GM13976 (cell line): ENCODE measurements at regions not wholly inside any gene's neighbourhood (a gene's known extent, or its start where the extent isn't known, plus 50 kb on each side); places are given as distances from the start of the nearest gene placed in this dataset.

Experiments used
- DNase-seq: peaks from one replicate; pipeline ENCODE4 v3.0.0; 2012; ENCODE audit warnings: low spot score
- CTCF ChIP-seq: IDR thresholded peaks from 2 replicates; pipeline ENCODE4 v1.5.1; 2012; ENCODE audit warnings: borderline replicate concordance, mild to moderate bottlenecking; ENCODE audit not compliant: insufficient read depth; ENCODE audit errors: extremely low read depth, missing control alignments, control extremely low read depth
- in situ Hi-C: fragments of 300-500 bp; cut with MboI; formaldehyde crosslinking; loops from one replicate; pipeline ENCODE4 v1.12.0; 2022; ENCODE audit warnings: low sequenced_read_pairs, mixed read lengths, inconsistent platforms; ENCODE audit not compliant: unreplicated experiment

GRCh38 chr6:33903579-33903978 lies 99.8 kb upstream of the MLN start:
- TF ChIP-seq CTCF = no peak
- in situ Hi-C loops = no loop called here
- no peak for DNase-seq

DNA sequence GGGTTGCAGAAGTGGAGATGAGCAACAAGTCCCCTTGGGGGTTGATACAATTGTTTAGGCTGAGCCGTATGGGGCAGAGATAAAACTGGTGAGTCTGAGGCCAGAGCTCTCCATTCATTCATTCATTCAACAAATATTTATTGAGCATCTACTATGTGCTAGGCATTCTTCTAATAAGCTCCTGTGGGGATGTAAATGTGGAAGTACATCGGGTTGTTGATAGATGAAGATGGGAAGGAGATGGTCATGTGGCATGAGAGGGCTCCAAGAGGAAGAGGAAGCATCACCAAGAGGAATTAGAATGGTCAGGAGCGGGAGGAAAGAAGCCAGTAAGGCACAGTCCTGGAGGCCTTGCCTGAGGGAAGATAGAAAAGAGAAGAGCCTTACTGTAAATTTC lies 98.7 kb upstream of the MLN start:
- no peak for DNase-seq
- in situ Hi-C loops = no loop called here
- TF ChIP-seq CTCF = no peak

DNA sequence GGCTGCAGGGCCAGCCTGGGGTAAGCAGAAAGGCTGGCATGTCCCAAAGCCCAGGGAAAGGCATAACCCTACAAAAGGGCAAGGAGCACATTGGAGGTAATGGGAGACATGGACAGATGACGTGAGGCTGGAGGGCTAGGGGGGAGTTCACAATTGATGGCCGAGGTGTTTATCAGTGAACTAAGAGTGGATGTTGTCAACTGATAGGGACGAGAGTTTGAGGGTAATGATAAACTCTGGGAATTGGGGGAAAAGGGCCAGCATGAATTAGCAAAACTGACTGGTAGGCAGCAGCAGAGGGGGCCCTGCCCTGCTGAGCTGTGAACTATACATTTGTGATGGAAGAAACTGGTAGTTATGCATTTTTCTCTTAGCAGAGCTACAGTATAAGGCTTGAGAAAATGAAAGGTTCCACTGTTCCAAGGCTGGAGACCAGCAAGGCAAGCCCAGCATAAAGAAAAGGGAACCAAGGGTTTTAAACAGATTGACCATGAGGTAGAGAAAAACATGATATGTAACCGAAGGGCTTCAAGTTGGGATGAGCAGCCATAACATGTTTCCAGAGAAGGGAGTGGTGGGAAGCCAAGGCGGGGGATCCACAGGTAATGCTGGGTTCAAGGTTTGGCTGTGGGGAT lies 98.1 kb upstream of the MLN start:
- in situ Hi-C loops = no loop called here
- TF ChIP-seq CTCF = no peak
- DNase-seq = no peak

- TF ChIP-seq CTCF = no peak
- DNase-seq = no peak
- in situ Hi-C loops = no loop called here
Observed at GRCh38 chr6:33898771-33899170, 95.0 kb upstream of the MLN start.

DNA sequence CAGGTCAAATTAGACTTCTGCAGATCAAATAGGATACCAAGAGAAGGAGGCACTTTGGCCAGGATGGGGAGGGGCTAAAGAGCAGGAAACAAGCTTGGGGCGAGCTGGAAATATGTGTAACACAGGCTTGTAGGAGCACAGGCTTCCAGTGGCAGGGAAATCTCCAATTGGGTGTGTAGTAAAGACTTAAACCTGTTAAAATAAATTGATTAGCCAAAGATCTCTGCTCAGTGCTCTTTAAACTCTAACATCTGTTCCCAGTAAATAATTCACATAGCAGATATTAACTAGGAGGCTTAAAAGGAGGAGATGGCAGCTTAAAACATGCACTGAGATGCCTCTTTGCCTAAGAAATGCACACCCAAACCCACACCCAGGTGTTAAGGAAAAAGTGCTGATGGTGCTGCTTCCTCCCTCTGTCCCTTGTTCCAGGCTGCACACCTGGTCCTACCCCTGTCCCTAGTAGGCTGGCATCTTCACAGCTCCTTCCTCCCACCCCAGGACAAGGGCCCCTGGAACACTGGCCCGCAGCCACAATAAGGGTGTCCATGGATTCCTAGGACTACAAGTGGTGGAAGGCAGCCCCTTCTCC lies 93.5 kb upstream of the MLN start:
- DNase-seq = no peak
- TF ChIP-seq CTCF = no peak
- in situ Hi-C loops = no loop called here

DNA sequence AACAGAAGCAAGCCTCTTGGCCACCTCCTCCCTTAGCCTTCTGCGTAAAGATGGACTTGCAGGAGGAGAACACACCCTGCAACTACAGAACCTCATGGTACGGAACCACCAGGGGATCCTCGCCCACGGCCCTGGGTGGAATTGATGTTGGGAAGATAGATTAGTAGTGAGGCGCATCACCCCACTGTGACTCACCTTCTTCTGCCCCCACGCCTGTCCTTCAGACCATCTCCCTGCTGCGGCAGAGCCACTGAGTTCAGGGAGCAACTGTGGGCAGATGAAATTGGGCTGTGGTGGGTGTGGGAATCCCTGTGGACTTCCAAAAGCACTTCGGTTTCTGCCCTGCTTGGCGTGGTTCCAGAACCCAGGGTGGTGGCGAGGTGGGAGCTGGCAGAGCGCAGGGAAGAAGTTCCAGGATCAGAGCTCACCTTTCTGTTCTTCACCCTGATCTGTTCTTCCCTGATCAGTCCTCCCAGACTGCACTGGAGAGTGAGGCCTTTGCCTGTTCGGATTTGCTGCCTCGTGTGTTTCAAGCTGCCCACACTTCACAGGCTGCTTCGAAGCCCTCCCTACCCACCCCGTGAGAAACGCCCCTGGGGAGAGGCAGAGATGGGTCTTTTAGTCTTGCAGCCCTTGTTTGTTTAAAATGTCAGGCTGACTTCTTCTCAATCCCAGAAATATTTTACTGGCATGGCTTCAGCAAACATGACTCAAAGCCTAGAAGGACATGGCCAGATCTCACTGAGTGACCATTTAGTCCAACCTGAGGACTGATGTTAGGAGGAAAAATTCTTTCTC lies 92.8 kb upstream of the MLN start:
- TF ChIP-seq CTCF = no peak
- in situ Hi-C loops = no loop called here
- no peak for DNase-seq
